HEK293T (cell line): ENCODE measurements at regions not wholly inside any gene's neighbourhood (a gene's known extent, or its start where the extent isn't known, plus 50 kb on each side); places are given as distances from the start of the nearest gene placed in this dataset.

Experiments used
- CTCF ChIA-PET: fragments of 350-600 bp; formaldehyde crosslinking; extraction: SDS; loops from one replicate; lab custom pipeline; 2021; ENCODE audit warnings: antibody characterized with exemption, inconsistent platforms; lab: Yijun Ruan, JAX
- POLR2A ChIA-PET: fragments of 350-600 bp; formaldehyde crosslinking; extraction: SDS; loops from one replicate; lab custom pipeline; 2020; ENCODE audit warnings: antibody characterized with exemption, inconsistent platforms; lab: Yijun Ruan, JAX
- DNase-seq: peaks from one replicate; pipeline ENCODE4 v3.0.0; 2012; ENCODE audit warnings: mixed read lengths; ENCODE audit errors: extremely low spot score
- ARNT ChIP-seq: fragments of 450-650 bp; IDR thresholded peaks from 2 replicates; pipeline ENCODE4 v1.6.1; 2017; ENCODE audit warnings: mild to moderate bottlenecking
- BHLHE40 ChIP-seq: fragments of 450-650 bp; IDR thresholded peaks from 2 replicates; pipeline ENCODE4 v1.6.1; 2016; ENCODE audit warnings: mild to moderate bottlenecking, moderate library complexity, borderline replicate concordance
- CTBP1 ChIP-seq: fragments of 450-650 bp; IDR thresholded peaks from 2 replicates; pipeline ENCODE4 v1.6.1; 2016; ENCODE audit warnings: borderline replicate concordance
- ELF4 ChIP-seq: fragments of 450-650 bp; IDR thresholded peaks from 2 replicates; pipeline ENCODE4 v1.6.1; 2017; ENCODE audit warnings: antibody characterized with exemption
- FOXA1 ChIP-seq: fragments of 450-650 bp; IDR thresholded peaks from 2 replicates; pipeline ENCODE4 v1.6.1; 2016; ENCODE audit warnings: mild to moderate bottlenecking
- FOXK2 ChIP-seq: fragments of 450-650 bp; IDR thresholded peaks from 2 replicates; pipeline ENCODE4 v1.6.1; 2016; ENCODE audit warnings: mild to moderate bottlenecking
- FOXM1 ChIP-seq: fragments of 450-650 bp; IDR thresholded peaks from 2 replicates; pipeline ENCODE4 v1.6.1; 2017; ENCODE audit warnings: mild to moderate bottlenecking, borderline replicate concordance
- HDGF ChIP-seq: fragments of 450-650 bp; IDR thresholded peaks from 2 replicates; pipeline ENCODE4 v1.6.1; 2017; ENCODE audit warnings: antibody characterized with exemption, borderline replicate concordance
- L3MBTL2 ChIP-seq: fragments of 450-650 bp; conservative IDR thresholded peaks from 2 replicates; pipeline ENCODE4 v1.6.1; 2016; ENCODE audit warnings: mild to moderate bottlenecking
- LEF1 ChIP-seq: fragments of 450-650 bp; IDR thresholded peaks from 2 replicates; pipeline ENCODE4 v1.6.1; 2017; ENCODE audit warnings: mild to moderate bottlenecking, borderline replicate concordance
- NFRKB ChIP-seq: fragments of 450-650 bp; IDR thresholded peaks from 2 replicates; pipeline ENCODE4 v1.6.1; 2016; ENCODE audit warnings: mild to moderate bottlenecking, moderate library complexity
- SP1 ChIP-seq: fragments of 450-650 bp; IDR thresholded peaks from 2 replicates; pipeline ENCODE4 v1.6.1; 2017
- SUZ12 ChIP-seq: fragments of 450-650 bp; IDR thresholded peaks from 2 replicates; pipeline ENCODE4 v1.6.1; 2016; ENCODE audit warnings: mild to moderate bottlenecking
- TARDBP ChIP-seq: fragments of 450-650 bp; IDR thresholded peaks from 2 replicates; pipeline ENCODE4 v1.6.1; 2016
- ZNF384 ChIP-seq: fragments of 450-650 bp; IDR thresholded peaks from 2 replicates; pipeline ENCODE4 v1.6.1; 2016
- TF ChIP-seq, protein P1 (sequence below): fragments of 450-650 bp; IDR thresholded peaks from 2 replicates; pipeline ENCODE4 v1.6.1; 2016

DNA sequence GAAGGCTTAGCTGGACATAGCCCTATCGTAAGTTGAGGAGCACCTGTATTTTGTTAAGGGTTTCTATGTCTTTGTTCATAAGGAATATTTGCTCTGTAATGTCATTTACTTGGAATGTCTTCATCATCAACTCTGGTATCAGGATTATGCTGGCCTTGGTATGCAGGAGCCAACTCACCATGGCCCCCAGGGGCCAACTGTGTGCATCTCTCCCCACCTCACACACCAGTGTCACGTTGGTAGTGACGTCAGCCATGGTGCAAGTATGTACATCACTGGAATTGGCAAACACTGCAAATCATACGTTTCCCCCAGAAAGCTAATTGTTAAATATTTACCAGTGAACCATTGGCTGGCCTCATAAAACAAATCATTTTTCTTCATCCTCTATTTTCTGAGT, 70.8 kb downstream of the YTHDF1 start:
- ChIA-PET POLR2A (no interaction called here), CTCF (no interaction called here)
- no peak for DNase-seq
- no peak for TF ChIP-seq SUZ12
- TF ChIP-seq FOXK2: no peak
- TF ChIP-seq BHLHE40: no peak
- no peak for TF ChIP-seq ELF4
- TF ChIP-seq TARDBP: no peak
- no peak for TF ChIP-seq FOXM1
- no peak for TF ChIP-seq HDGF
- no peak for TF ChIP-seq CTBP1
- TF ChIP-seq ARNT: no peak
- TF ChIP-seq LEF1: no peak
- TF ChIP-seq ZNF384: no peak
- no peak for TF ChIP-seq NFRKB
- TF ChIP-seq, protein P1, sequence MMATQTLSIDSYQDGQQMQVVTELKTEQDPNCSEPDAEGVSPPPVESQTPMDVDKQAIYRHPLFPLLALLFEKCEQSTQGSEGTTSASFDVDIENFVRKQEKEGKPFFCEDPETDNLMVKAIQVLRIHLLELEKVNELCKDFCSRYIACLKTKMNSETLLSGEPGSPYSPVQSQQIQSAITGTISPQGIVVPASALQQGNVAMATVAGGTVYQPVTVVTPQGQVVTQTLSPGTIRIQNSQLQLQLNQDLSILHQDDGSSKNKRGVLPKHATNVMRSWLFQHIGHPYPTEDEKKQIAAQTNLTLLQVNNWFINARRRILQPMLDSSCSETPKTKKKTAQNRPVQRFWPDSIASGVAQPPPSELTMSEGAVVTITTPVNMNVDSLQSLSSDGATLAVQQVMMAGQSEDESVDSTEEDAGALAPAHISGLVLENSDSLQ: no peak
- no peak for TF ChIP-seq FOXA1
- no peak for TF ChIP-seq L3MBTL2
- TF ChIP-seq SP1: no peak

DNA sequence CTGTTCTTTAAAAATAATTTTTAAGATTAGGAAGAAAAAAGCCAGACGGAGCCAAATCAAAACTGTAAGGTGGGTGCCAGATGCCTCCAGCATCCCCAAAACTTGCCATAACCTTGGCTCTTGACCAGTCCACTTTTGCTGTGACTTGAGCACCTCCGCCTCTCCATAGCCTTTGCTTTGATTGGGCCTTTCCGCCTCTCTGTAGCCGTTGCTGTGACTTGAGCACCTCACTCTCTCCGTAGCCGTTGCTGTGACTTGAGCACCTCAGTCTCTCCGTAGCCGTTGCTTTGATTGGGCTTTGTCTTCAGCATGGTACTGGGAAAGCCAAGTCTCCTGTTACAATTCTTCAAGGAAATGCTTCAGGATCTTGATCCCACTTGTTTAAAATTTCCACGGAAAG, 73.0 kb downstream of the YTHDF1 start:
- no peak for TF ChIP-seq L3MBTL2
- TF ChIP-seq HDGF: no peak
- no peak for TF ChIP-seq FOXA1
- TF ChIP-seq, protein P1: no peak
- TF ChIP-seq LEF1: no peak
- no peak for TF ChIP-seq SP1
- no peak for TF ChIP-seq ARNT
- no peak for TF ChIP-seq SUZ12
- TF ChIP-seq BHLHE40: no peak
- TF ChIP-seq CTBP1: no peak
- no peak for TF ChIP-seq TARDBP
- no peak for TF ChIP-seq ELF4
- no peak for TF ChIP-seq FOXK2
- no peak for TF ChIP-seq ZNF384
- TF ChIP-seq FOXM1: no peak
- no peak for TF ChIP-seq NFRKB
- CTCF ChIA-PET: no interaction called here
- POLR2A ChIA-PET: no interaction called here

DNA sequence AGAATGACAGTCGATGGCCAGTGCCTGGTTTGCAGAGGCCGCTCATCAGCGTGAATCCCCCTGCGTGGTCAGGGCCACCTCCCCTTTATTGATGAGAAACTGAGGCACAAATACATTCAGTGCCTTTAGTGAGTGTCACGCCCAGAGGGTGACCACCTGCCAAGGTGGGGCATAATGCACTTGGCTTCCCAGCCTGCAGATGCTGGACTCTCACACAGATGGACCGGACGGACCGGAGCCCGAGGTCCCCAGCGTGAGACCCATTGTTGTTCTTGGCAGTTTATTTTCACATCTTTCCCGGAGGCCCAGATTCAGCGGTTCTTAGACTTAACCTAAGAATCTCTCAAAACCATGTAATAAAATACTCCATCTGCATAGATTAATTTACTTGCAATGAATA, 74.4 kb downstream of the YTHDF1 start:
- DNase-seq: no peak
- CTCF ChIA-PET: no interaction called here
- TF ChIP-seq FOXM1 (no peak), LEF1 (no peak)
- POLR2A ChIA-PET: no interaction called here

More for the DNA sequence above, 73.0 kb downstream of the YTHDF1 start:
- no peak for DNase-seq

DNA sequence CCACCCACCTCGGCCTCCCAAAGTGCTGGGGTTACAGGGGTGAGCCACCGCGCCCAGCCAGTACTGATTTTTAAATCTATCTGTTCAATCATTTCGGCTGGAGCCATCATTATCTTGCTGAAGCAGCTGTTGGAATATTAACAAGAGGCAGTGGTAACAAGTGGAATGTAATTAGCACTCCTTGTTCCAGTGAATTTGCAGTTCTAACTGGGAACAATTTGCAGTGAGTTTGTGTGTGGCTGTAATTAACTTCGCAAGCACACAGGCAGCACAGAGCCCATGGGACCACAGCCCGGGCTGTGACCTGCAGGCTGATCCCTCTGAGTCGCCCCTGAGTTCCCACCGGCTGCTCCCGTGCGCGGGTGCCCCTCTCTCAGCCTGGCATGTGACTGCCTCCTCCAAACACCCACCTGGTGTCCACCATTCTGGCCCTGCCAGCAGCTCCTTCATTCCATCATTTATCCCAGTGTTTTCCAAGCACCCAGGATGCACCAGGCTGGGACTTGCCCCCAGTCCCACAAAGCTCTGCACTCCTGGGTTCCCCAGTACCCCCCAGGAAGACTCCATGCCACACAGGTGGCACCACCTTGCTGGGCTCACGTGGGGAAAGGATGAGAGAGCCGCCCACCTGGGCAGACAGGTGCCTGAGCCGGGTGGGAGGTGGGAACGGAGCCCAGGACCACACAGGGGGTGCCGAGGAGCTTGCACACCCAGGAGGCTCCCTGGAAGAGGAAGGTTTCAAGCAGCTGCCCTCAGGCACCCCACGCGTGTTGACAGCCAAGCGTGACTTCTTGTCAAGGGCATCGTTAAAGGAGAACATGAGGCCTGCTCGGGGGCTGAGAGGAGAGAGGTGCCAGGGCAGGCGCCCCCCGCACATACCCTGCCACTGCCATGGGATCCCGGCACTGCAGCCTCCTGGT, 75.2 kb downstream of the YTHDF1 start:
- ChIA-PET CTCF (no interaction called here), POLR2A (no interaction called here)
- no peak for DNase-seq
- TF ChIP-seq FOXK2 (no peak), ZNF384 (no peak), SUZ12 (no peak), FOXM1 (no peak), TARDBP (no peak), SP1 (no peak), LEF1 (no peak), FOXA1 (no peak)

DNA sequence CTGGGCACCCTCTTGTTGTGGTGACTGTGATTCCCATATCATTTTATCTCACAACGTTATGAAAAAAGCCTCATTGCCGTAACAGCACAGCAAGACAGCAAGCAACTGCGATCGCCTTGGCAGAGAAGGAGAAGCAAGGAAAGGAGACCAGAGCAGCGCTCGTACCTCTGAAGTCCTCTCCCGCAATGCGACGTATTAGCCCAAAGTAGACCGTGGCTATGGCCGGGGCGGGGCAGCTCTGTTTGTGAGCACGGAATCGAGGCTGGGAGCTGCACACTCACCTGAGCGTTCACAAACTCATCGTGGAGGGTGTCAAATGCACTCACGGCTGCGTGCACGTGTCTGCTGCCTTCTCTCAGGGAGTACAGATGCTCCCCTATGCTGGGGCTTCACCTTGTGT, 76.1 kb downstream of the YTHDF1 start:
- POLR2A ChIA-PET: no interaction called here
- TF ChIP-seq L3MBTL2: no peak
- no peak for TF ChIP-seq ARNT
- no peak for TF ChIP-seq FOXM1
- no peak for TF ChIP-seq LEF1
- TF ChIP-seq ZNF384: no peak
- no peak for TF ChIP-seq CTBP1
- no peak for TF ChIP-seq BHLHE40
- CTCF ChIA-PET: no interaction called here
- no peak for DNase-seq

DNA sequence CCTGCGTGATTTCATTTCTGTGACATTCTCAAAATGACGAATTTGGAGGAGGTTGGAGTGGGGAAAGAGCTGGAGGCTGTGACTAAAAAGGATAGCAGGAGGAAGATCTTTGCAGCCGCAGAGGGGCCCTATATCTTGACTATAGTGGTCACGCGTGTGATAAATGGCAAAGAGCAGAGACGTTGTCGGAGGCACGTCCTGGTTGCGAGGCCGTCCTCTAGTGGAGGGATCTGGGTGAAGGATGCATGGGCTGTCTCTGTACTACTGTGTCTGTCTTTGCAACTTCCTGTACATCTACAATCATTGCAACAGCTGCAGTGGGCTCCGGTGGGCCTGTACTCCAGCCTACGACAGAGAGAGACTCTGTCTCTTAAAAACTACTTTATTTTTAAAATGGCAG, 76.6 kb downstream of the YTHDF1 start:
- ChIA-PET POLR2A (no interaction called here), CTCF (no interaction called here)
- no peak for DNase-seq
- TF ChIP-seq TARDBP: no peak

DNA sequence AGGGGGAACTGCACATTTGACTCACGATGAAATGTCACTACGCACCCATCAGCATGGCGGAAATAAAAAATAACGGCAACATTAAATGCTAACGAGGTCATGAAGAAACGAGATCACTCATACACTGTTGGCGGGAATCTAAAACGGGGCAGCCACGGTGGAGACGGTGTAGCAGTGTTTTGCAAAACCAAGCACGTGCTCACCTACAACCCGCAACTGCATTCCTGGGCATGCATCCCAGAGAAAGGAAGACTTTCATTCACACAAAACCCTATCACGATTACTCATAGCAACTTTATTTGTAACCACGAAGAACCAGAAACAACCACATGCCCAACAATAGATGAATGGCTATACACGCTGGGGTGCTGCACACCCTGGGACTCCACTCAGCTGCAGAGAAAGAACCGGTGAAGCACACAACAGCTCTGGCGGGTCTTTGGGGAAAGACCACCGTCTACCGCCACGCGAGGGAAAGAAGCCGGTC, 77.0 kb downstream of the YTHDF1 start:
- POLR2A ChIA-PET: no interaction called here
- CTCF ChIA-PET: no interaction called here
- DNase-seq: no peak
- no peak for TF ChIP-seq L3MBTL2
- TF ChIP-seq, protein P1: no peak
- TF ChIP-seq SP1: no peak
- no peak for TF ChIP-seq ZNF384
- no peak for TF ChIP-seq ELF4
- no peak for TF ChIP-seq BHLHE40
